Stimulated activated CD8-positive, alpha-beta memory T cell treated with anti-CD3 and anti-CD28 coated beads, Interleukin-4, amount 100 ng/mL, for 24 hours (primary cell): ENCODE measurements at regions not wholly inside any gene's neighbourhood (a gene's known extent, or its start where the extent isn't known, plus 50 kb on each side); places are given as distances from the start of the nearest gene placed in this dataset.
"Not testable (repeated sequence)": the region's sequence is repeated elsewhere in the genome, so short reads cannot be mapped to it uniquely, and the experiment has no call there.

Source experiments
- DNase-seq: peaks from one replicate; pipeline ENCODE4 v3.0.0-alpha.2; 2020; ENCODE audit warnings: low read depth

- no peak for DNase-seq
Measured at GRCh38 chr3:83251490-83251889, 1490.0 kb upstream of the GBE1 start.

- DNase-seq = no peak
Measured at GRCh38 chr3:83250613-83251012, 1489.2 kb upstream of the GBE1 start.

GRCh38 chr3:83248454-83248853 is 1487.0 kb upstream of the GBE1 start:
- no peak for DNase-seq

DNA sequence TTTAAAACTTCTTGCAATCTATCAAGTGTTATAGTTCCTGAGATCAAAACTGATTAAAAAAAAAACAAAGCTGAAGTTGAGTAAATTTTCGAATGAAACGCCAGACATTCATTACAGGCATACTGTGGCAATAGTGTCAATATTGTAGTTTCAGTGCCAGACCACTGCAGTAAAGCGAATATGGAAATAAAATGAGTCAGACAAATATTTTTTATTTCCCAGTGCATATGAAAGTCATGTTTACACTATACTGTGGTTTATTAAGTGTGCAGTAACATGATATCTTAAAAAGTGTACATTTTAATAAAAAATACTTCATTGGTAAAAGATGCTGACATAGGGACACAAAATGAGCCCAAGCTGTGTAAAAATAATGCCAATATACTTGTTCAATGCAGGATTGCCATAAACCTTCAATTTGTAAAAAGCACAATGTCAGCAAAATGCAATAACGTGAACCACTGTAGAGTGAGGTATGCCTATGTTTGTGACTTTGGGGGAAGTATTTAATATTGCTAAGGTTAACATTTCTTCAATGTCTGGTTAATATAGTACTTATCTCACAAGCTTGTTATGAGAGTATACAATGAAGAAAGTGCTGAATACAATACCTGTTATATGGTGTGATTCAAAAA is 1473.9 kb upstream of the GBE1 start:
- no peak for DNase-seq

DNA sequence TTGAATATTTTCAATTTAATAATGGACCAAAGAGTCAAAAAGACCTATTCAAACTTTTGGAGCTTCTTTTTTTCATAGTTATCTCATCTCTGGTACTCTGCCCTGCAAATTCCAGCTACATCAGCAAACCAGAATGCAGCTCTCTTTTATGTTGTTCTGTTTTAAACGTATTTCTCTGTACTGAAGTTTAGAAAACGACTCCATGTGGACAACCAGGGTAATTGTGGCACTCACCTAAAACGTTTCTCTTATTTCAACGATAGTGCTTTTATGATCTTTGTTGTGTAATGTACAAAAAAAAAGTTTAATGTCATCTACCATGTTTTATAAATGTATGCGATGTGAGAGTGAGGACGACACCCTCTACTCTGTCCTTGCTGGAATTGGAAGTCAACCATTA is 1472.3 kb upstream of the GBE1 start:
- DNase-seq = no peak

- DNase-seq = no peak
Measured at GRCh38 chr3:83230841-83231240, 1469.4 kb upstream of the GBE1 start.

DNA sequence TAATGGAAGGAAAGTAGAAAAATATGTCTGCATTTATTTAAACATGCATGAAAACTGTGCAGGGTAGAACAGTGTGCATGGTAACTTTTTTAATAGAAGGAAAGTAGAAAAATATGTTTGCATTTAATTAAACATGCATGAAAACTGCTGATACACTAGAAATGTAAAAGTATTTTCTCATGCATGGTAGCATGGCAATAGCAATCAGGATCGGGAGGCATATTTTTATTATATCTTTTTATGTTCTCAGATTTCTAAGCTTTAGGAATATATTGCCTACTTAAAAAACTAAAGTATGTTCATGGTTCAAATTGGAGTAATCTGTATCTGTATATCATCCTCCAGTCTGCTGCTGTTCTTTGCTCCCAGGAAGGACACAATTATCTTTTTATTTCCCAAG is 1468.9 kb upstream of the GBE1 start:
- DNase-seq = no peak

- no peak for DNase-seq
Measured at GRCh38 chr3:83226751-83227150, 1465.3 kb upstream of the GBE1 start.

DNA sequence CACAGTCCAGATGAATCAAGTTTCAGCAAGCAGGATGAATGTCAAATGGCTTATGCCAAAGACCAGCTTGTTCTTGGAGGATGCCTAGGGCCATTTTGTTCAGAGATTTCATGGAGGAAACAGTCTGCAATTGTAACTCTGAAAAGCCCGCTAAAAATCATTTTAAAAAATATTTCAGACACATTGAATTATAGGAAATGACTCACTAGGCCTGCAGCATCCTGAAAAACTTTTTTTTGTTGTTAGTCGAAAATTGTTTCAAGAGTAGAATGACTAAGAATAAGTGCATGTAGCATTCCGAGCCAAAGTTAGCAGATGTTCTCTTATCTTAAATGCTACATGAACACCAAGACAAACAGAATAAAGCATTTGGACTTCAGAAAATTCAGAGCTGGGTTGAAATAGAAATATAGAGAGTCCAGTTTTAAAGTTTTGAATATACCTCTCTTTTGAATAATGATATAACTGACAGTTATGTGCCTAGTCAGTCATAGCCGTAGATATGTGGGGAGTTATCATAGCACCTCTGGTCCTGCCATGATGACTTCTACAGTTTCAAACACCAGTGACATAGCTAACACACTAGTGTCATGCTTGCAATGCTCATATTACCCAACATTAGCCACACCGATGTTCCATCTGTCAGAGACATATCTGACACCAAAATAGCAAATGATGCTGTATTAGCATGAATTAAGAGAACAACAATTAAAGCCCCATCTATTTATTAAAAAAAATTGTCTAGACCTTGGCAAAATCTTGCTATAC is 1462.8 kb upstream of the GBE1 start:
- no peak for DNase-seq

DNA sequence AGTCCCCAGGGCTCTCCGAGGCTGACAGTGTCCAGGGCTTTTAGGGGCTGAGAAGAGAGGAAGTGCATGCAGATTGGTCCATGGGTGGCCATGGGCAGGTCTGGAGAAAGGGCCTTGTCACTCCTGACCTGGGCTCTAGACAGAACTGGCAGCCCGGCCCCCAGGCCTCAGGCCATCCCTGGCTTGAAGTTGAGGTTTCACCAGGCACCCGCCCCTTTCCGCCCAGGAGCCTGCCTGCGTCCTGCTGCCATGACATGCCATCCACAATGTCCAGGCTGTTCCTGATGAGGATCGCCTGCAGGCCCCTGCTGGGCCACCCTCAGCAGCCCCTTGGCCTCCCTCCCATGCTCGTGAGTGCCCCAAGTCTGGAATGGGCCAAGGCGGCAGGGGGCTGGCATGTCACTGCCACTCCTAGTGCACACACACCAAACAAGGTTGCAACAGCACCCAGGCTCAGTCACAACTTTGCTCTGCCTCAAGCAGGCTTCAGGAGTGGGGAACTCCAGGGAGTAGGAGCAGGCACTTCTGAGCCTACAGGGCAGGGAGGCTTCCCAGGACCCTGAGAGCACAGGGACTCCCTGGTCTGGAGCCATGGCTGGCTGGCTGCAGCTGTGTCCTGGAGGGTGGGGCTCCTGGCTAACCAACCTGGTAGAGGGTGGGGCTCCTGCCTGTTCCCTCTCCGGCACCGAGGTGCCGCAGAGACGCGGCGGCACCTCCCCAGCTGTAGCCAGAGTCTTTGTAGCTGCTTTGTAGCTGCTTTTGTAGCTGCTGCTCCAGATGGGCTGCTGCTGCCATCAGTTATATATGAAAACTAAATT is 1457.1 kb upstream of the GBE1 start:
- no peak for DNase-seq

- DNase-seq = not testable (repeated sequence)
Measured at GRCh38 chr3:83217595-83218118, 1456.2 kb upstream of the GBE1 start.

DNA sequence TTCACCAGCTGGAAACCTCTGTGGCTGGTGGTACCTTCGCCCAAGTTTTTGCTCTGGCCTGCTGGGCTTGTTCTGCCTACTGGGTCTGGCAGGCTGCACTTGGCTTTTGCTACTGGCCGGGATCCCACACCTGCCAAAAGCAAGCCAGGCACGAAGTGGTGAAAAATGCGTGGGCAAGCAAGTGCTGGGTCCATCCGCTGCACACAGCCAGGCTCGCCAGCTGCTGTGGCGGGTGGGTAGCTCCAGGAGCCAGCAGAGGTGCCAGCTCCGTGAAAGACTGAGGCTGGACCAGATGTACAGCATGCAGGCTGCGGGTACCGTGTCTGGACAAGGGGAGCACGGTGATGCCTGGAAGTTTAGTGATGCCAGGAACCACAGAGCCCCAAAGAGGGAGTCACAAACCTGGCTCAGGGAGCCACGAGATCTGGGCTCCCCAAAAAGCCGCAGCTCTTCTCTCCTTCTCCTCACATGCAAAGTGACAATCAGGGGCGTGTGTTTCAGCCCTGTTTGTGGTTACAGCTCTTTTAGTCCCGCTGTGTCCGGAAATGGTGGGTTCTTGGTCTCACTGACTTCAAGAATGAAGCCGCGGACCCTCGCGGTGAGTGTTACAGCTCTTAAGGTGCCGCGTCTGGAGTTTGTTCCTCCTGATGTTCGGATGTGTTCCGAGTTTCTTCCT is 1455.6 kb upstream of the GBE1 start:
- no peak for DNase-seq

GRCh38 chr3:83195243-83195642 is 1433.8 kb upstream of the GBE1 start:
- no peak for DNase-seq

GRCh38 chr3:83193526-83193925 is 1432.1 kb upstream of the GBE1 start:
- DNase-seq = no peak

GRCh38 chr3:83189634-83190033 is 1428.2 kb upstream of the GBE1 start:
- no peak for DNase-seq

- DNase-seq = no peak
Measured at GRCh38 chr3:83169473-83169872, 1408.0 kb upstream of the GBE1 start.

GRCh38 chr3:83150896-83151295 is 1389.5 kb upstream of the GBE1 start:
- no peak for DNase-seq

DNA sequence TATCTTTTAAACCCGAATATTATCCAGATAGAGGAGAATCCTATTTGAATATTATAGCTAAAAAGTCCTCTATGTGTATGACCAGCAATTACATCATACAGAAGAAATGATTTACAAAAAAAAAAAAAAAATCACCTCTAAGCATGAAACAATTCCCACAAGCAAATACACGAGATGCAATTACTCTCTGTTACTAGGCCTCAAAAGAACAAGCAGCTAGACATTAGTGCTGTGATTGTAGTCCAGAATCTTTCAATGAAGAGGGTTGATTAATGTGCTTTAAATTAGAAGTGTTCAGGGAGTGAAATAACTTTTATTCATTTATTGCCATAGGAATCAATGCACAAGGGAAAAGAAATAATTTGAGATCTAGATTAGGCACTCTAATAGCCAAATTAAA is 1379.5 kb upstream of the GBE1 start:
- DNase-seq = no peak

- no peak for DNase-seq
Measured at GRCh38 chr3:83131236-83131635, 1369.8 kb upstream of the GBE1 start.

DNA sequence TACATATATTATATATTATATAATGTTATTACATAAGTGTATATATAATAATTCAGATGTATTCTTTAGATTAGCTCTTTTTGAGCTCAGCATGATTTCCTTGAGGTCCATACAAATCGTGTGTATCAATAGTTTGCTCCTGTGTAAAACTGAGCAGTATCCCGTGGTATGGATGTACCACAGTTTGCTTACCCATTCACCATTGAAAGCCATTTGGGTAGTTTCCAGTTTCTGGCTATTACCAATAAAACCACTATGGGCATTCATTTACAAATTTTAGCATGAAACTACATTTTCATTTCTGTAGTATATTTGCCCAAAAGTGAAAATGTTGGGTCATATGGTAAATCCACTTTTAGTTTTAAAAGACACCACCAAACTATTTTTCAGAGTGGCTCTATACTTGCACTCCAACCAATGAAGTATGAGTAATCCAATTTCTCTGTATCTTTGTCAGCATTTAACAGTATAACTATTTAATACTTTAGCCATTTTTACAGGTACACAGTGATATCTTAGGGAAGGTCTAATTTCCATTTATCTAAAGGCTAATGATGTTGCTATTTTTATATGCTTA is 1361.4 kb upstream of the GBE1 start:
- no peak for DNase-seq

DNA sequence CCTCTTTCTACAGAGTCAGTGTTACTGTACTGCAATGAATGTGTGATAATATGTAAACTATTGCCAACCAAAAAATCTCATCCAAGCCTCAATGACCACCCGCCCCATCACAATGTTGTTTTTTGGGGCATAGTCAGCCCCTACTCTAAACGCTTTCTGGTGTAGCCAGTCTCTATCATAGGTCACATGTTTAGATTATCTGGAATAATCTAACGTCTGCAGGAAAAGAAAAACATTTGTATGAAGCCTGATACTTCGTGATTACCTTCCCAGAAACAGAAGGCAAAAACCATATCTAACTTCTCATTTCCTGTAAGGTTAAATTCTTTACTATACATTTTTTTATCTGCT is 1331.8 kb upstream of the GBE1 start:
- DNase-seq = no peak
